Neural cell (in vitro differentiated cells): ENCODE measurements at regions not wholly inside any gene's neighbourhood (a gene's known extent, or its start where the extent isn't known, plus 50 kb on each side); places are given as distances from the start of the nearest gene placed in this dataset.

Source experiments
- H2AFZ ChIP-seq: fragments of 200-600, 300-800 bp; sonication (generic), shearing (Covaris generic); 2 replicates; pipeline ENCODE4 v1.6.0; 2014; ENCODE audit warnings: low read depth, mild to moderate bottlenecking, antibody characterized with exemption, low read length, moderate library complexity
- H3F3A ChIP-seq: fragments of 200-600 bp; shearing (Covaris generic); 2 replicates; pipeline ENCODE4 v1.6.1; 2016; ENCODE audit warnings: mild to moderate bottlenecking, moderate library complexity, mixed read lengths, antibody characterized with exemption, low read length; ENCODE audit not compliant: insufficient read depth, poor library complexity, severe bottlenecking
- H3K27ac ChIP-seq: fragments of 200-600, 300-800 bp; sonication (generic), shearing (Covaris generic); 2 replicates; pipeline ENCODE4 v1.5.1; 2014; ENCODE audit warnings: mild to moderate bottlenecking, low read length, moderate library complexity
- H3K27me3 ChIP-seq: fragments of 300-800, 200-600 bp; sonication (generic), shearing (Covaris generic); 2 replicates; pipeline ENCODE4 v1.6.0; 2014; ENCODE audit warnings: mild to moderate bottlenecking, low read depth, low read length, moderate library complexity; ENCODE audit not compliant: insufficient read depth
- H3K36me3 ChIP-seq: fragments of 300-800, 200-600 bp; sonication (generic), shearing (Covaris generic); 2 replicates; pipeline ENCODE4 v1.5.1; 2014; ENCODE audit warnings: mild to moderate bottlenecking, antibody characterized with exemption, low read length, moderate library complexity; ENCODE audit not compliant: insufficient read depth
- H3K4me2 ChIP-seq: fragments of 300-800, 200-600 bp; sonication (generic), shearing (Covaris generic); 2 replicates; pipeline ENCODE4 v1.6.0; 2014; ENCODE audit warnings: mild to moderate bottlenecking, low read length
- H3K4me3 ChIP-seq: fragments of 300-800, 200-600 bp; sonication (generic), shearing (Covaris generic); 2 replicates; pipeline ENCODE4 v1.5.1; 2014; ENCODE audit warnings: mild to moderate bottlenecking, low read length, moderate library complexity
- H3K79me2 ChIP-seq: fragments of 200-600 bp; shearing (Covaris generic); replicated peaks from 2 replicates; pipeline ENCODE4 v1.6.0; 2014; ENCODE audit warnings: mild to moderate bottlenecking, low read length, moderate library complexity; ENCODE audit not compliant: insufficient read depth
- H3K9ac ChIP-seq: fragments of 300-800, 200-600 bp; sonication (generic), shearing (Covaris generic); 2 replicates; pipeline ENCODE4 v1.6.1; 2016; ENCODE audit warnings: mild to moderate bottlenecking, low read length, mixed read lengths
- H3K9me2 ChIP-seq: fragments of 200-600 bp; shearing (Covaris generic); 2 replicates; pipeline ENCODE4 v1.6.1; 2016; ENCODE audit warnings: mild to moderate bottlenecking, low read length, mixed read lengths; ENCODE audit not compliant: insufficient read depth
- H3K9me3 ChIP-seq: fragments of 200-600, 300-800 bp; sonication (generic), shearing (Covaris generic); 2 replicates; pipeline ENCODE4 v1.6.1; 2016; ENCODE audit warnings: mild to moderate bottlenecking, mixed run types, low read length, moderate library complexity, mixed read lengths
- H4K20me1 ChIP-seq: fragments of 200-600 bp; shearing (Covaris generic); 2 replicates; pipeline ENCODE4 v1.6.1; 2016; ENCODE audit warnings: mild to moderate bottlenecking, mixed run types; ENCODE audit not compliant: insufficient read depth
- EP300 ChIP-seq: fragments of 450-650 bp; conservative IDR thresholded peaks from 2 replicates; pipeline ENCODE4 v1.6.1; 2014; ENCODE audit warnings: antibody characterized with exemption, mild to moderate bottlenecking, moderate library complexity; ENCODE audit not compliant: poor library complexity, severe bottlenecking
- EZH2 ChIP-seq: fragments of 200-600, 300-800 bp; shearing (Covaris generic), sonication (generic); IDR thresholded peaks from 2 replicates; pipeline ENCODE4 v1.6.1; 2014; ENCODE audit warnings: antibody characterized with exemption, low read length, borderline replicate concordance, mild to moderate bottlenecking; ENCODE audit not compliant: insufficient read depth, poor library complexity, severe bottlenecking
- MXI1 ChIP-seq: fragments of 450-650 bp; conservative IDR thresholded peaks from 2 replicates; pipeline ENCODE4 v1.6.1; 2014; ENCODE audit warnings: antibody characterized with exemption, mild to moderate bottlenecking; ENCODE audit not compliant: poor library complexity, severe bottlenecking
- POLR2AphosphoS5 ChIP-seq: IDR thresholded peaks from 2 replicates; pipeline ENCODE4 v1.6.1; 2012
- RAD21 ChIP-seq: fragments of 450-650 bp; conservative IDR thresholded peaks from 2 replicates; pipeline ENCODE4 v1.6.1; 2014; ENCODE audit warnings: antibody characterized with exemption, mild to moderate bottlenecking, moderate library complexity
- SMC3 ChIP-seq: fragments of 450-650 bp; conservative IDR thresholded peaks from 2 replicates; pipeline ENCODE4 v1.6.1; 2014; ENCODE audit warnings: antibody characterized with exemption, mild to moderate bottlenecking, moderate library complexity; ENCODE audit not compliant: poor library complexity
- TAF1 ChIP-seq: IDR thresholded peaks from 2 replicates; pipeline ENCODE4 v1.6.1; 2012; ENCODE audit warnings: low read depth
- TF ChIP-seq, protein P1 (sequence below): fragments of 450-650 bp; IDR thresholded peaks from 2 replicates; pipeline ENCODE4 v1.5.1; 2014; ENCODE audit warnings: antibody characterized with exemption, mild to moderate bottlenecking, moderate library complexity; ENCODE audit not compliant: poor library complexity, severe bottlenecking
- TF ChIP-seq, protein P2 (sequence below): IDR thresholded peaks from 2 replicates; pipeline ENCODE4 v1.6.1; 2012; ENCODE audit warnings: borderline replicate concordance

DNA sequence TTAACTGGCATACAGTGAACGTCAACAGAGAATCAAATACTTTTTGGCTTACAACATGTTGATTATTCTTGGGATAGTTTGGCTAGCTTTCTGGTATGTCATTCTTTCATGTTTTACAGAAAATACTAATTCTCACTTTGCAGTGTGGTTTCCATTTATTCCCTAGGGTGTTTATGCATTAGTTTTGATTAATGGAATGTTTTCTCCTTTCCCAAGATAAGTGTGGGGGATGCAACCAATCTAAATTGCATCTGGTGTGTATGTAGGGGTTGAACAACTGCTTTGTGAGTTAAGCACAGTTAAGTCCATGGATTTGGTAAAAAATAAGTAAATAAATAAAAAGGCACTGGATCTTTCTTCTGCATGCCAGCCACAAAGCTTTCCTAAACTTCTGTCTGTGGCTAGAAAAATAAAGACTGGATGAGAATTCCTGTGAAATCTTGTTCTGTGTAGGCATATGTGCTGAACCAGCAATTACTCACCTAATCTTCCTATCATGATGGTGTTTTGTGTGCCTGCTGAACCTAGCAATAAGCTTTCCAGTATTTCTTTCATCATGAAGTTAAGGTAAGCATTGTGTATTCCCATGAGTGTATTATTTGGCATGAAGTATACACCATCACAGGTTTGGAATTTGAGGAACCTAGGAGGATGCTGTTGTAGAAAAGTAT is 50.6 kb upstream of the TENM3 start:
- H3F3A ChIP-seq: no peaks in the 10 kb centered on the region
- no peak overlapping the region for H2AFZ ChIP-seq
- no peaks in the 10 kb centered on the region for H3K79me2 ChIP-seq
- no peaks in the 10 kb centered on the region for H3K9me2 ChIP-seq
- H3K4me2 ChIP-seq: no peak overlapping the region
- H3K27me3 ChIP-seq: no peaks in the 10 kb centered on the region
- H3K4me3 ChIP-seq: no peak overlapping the region
- TF ChIP-seq MXI1 (no peak), EP300 (no peak), TAF1 (no peak), EZH2 (no peak), SMC3 (no peak), POLR2AphosphoS5 (no peak)
- TF ChIP-seq, protein P1, sequence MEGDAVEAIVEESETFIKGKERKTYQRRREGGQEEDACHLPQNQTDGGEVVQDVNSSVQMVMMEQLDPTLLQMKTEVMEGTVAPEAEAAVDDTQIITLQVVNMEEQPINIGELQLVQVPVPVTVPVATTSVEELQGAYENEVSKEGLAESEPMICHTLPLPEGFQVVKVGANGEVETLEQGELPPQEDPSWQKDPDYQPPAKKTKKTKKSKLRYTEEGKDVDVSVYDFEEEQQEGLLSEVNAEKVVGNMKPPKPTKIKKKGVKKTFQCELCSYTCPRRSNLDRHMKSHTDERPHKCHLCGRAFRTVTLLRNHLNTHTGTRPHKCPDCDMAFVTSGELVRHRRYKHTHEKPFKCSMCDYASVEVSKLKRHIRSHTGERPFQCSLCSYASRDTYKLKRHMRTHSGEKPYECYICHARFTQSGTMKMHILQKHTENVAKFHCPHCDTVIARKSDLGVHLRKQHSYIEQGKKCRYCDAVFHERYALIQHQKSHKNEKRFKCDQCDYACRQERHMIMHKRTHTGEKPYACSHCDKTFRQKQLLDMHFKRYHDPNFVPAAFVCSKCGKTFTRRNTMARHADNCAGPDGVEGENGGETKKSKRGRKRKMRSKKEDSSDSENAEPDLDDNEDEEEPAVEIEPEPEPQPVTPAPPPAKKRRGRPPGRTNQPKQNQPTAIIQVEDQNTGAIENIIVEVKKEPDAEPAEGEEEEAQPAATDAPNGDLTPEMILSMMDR: no peak
- TF ChIP-seq, protein P2, sequence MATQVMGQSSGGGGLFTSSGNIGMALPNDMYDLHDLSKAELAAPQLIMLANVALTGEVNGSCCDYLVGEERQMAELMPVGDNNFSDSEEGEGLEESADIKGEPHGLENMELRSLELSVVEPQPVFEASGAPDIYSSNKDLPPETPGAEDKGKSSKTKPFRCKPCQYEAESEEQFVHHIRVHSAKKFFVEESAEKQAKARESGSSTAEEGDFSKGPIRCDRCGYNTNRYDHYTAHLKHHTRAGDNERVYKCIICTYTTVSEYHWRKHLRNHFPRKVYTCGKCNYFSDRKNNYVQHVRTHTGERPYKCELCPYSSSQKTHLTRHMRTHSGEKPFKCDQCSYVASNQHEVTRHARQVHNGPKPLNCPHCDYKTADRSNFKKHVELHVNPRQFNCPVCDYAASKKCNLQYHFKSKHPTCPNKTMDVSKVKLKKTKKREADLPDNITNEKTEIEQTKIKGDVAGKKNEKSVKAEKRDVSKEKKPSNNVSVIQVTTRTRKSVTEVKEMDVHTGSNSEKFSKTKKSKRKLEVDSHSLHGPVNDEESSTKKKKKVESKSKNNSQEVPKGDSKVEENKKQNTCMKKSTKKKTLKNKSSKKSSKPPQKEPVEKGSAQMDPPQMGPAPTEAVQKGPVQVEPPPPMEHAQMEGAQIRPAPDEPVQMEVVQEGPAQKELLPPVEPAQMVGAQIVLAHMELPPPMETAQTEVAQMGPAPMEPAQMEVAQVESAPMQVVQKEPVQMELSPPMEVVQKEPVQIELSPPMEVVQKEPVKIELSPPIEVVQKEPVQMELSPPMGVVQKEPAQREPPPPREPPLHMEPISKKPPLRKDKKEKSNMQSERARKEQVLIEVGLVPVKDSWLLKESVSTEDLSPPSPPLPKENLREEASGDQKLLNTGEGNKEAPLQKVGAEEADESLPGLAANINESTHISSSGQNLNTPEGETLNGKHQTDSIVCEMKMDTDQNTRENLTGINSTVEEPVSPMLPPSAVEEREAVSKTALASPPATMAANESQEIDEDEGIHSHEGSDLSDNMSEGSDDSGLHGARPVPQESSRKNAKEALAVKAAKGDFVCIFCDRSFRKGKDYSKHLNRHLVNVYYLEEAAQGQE: no peak
- no peak overlapping the region for H3K9ac ChIP-seq
- no peaks in the 10 kb centered on the region for H3K36me3 ChIP-seq
- H3K27ac ChIP-seq: no peak overlapping the region
- no peaks in the 10 kb centered on the region for H4K20me1 ChIP-seq
- H3K9me3 ChIP-seq: no peaks in the 10 kb centered on the region

DNA sequence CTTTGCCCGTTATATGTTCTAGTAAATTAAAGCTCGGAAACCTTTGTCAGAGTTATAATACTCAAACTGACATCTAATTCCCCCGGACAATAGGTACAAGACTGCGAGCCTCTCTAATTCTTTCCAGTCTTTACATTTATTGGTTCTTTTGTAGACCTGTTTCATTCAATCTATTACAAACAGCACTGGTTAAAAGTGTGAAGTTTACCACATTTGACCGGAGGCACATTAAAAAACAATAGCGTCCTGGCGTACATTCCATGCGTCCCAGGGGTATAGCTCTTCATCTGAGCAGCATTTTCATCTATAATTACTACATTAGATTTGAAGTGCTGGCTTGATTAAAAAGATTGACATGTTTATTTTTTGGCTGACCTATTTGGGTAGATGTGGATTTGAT is 49.9 kb upstream of the TENM3 start:
- H3K9me3 ChIP-seq: no peaks in the 10 kb centered on the region
- no peak overlapping the region for H3K27ac ChIP-seq
- H3K36me3 ChIP-seq: no peaks in the 10 kb centered on the region
- H3K79me2 ChIP-seq: no peaks in the 10 kb centered on the region
- no peaks in the 10 kb centered on the region for H3F3A ChIP-seq
- H3K9me2 ChIP-seq: no peaks in the 10 kb centered on the region
- H3K4me2 ChIP-seq: no peak overlapping the region
- no peak overlapping the region for H2AFZ ChIP-seq
- H3K9ac ChIP-seq: no peak overlapping the region
- H3K27me3 ChIP-seq: no peaks in the 10 kb centered on the region
- no peak for TF ChIP-seq POLR2AphosphoS5
- no peak for TF ChIP-seq EZH2
- no peak for TF ChIP-seq EP300
- no peak for TF ChIP-seq TAF1
- no peak for TF ChIP-seq MXI1
- no peak for TF ChIP-seq SMC3
- TF ChIP-seq RAD21: no peak
- TF ChIP-seq, protein P2: no peak
- no peak overlapping the region for H3K4me3 ChIP-seq
- H4K20me1 ChIP-seq: no peaks in the 10 kb centered on the region
